ENCODE measurements at regions not wholly inside any gene's neighbourhood (a gene's known extent, or its start where the extent isn't known, plus 50 kb on each side); places are given as distances from the start of the nearest gene placed in this dataset.

- TF ChIP-seq CTCF (IDR thresholded peaks at IDR 0.05), result no peak
- TF ChIP-seq POLR2A (IDR thresholded peaks at IDR 0.05), result no peak
- TF ChIP-seq POLR2AphosphoS5 (IDR thresholded peaks at IDR 0.05), result no peak
- TF ChIP-seq EP300 (IDR thresholded peaks at IDR 0.05), result no peak
Observed at GRCh38 chr2:142422769-142423168, 292.0 kb upstream of the LRP1B start.
